HepG2 (cell line): ENCODE measurements at regions not wholly inside any gene's neighbourhood (a gene's known extent, or its start where the extent isn't known, plus 50 kb on each side); places are given as distances from the start of the nearest gene placed in this dataset.
A peak's percentile ranks its signal among the peaks of the same experiment; 100 is the strongest.

Experiments used
- ATAC-seq: fragments of 200-7000 bp; cut with Tn5 transposase; 3 replicates; pipeline ENCODE4 v1.9.1; 2020; ENCODE audit warnings: mild to moderate bottlenecking, moderate library complexity
- BruUV-seq: library from RNA; stranded (reverse); fragments of 400-500 nt; replicated peaks from 2 replicates; lab custom pipeline; 2021; lab: Mats Ljungman, UMichigan
- CTCF ChIA-PET: fragments of 300-600 bp; formaldehyde crosslinking; extraction: SDS; loops from one replicate; lab custom pipeline; 2021; ENCODE audit warnings: low total read pairs, inconsistent platforms, low intra/inter-chr PET ratio; lab: Yijun Ruan, JAX
- POLR2A ChIA-PET: fragments of 350-600 bp; sonication (Branson Sonifier 250); formaldehyde crosslinking; loops from one replicate; lab custom pipeline; 2020; ENCODE audit warnings: antibody characterized with exemption, inconsistent platforms; lab: Yijun Ruan, JAX
- DNase-seq: peaks from one replicate; pipeline ENCODE4 v3.0.0-alpha.2; 2015; ENCODE audit warnings: low spot score
- FAIRE-seq: peaks from 3 replicates; lab custom pipeline; 2011; peaks lifted over from hg19 to GRCh38; lab: Jason Lieb, UNC
- H2AFZ ChIP-seq: one replicate; pipeline ENCODE4 v1.6.1; 2011; ENCODE audit warnings: low read length, inconsistent platforms
- H3K27ac ChIP-seq: fragments of 300-600 bp; 3 replicates; pipeline ENCODE4 v1.8.0; 2011; ENCODE audit warnings: mixed run types, mild to moderate bottlenecking, mixed read lengths, low read length, inconsistent platforms; ENCODE audit not compliant: insufficient read depth; ENCODE audit errors: extremely low read length
- H3K27me3 ChIP-seq, 2 experiments: fragments of 200-600 bp in 1 of 2; 2 replicates in 1 of 2; 3 replicates in 1 of 2; pipeline versions ENCODE4 v1.6.0 to v1.8.0; 2011; ENCODE audit warnings: low read length in 2 of 2, mild to moderate bottlenecking in 2 of 2, moderate library complexity in 2 of 2, inconsistent platforms in 1 of 2; ENCODE audit not compliant: insufficient read depth in 2 of 2, control insufficient read depth in 1 of 2
- H3K36me3 ChIP-seq, 2 experiments: fragments of 200-600 bp in 1 of 2; replicated peaks in 1 of 2; 2 replicates in 1 of 2; 3 replicates in 1 of 2; pipeline versions ENCODE4 v1.5.1 to v1.8.0; 2011; ENCODE audit warnings: low read length in 2 of 2, inconsistent platforms in 1 of 2; ENCODE audit not compliant: insufficient read depth in 2 of 2, control insufficient read depth in 1 of 2
- H3K4me1 ChIP-seq: 2 replicates; pipeline ENCODE4 v1.5.1; 2012; ENCODE audit warnings: low read length, inconsistent platforms; ENCODE audit not compliant: insufficient read depth
- H3K4me2 ChIP-seq: 2 replicates; pipeline ENCODE4 v1.6.0; 2011; ENCODE audit warnings: low read depth, low read length, inconsistent platforms
- H3K4me3 ChIP-seq, 3 experiments: fragments of 200-600 bp in 1 of 3; sonication (generic), shearing (Covaris generic) in 1 of 3; replicated peaks in 1 of 3; 2 replicates each; pipeline ENCODE4 v1.5.1; 2011 to 2016; ENCODE audit warnings: low read length in 3 of 3, inconsistent platforms in 2 of 3, low read depth in 2 of 3, mild to moderate bottlenecking in 2 of 3, control low read depth in 1 of 3, mixed read lengths in 1 of 3; ENCODE audit not compliant: insufficient read depth in 1 of 3
- H3K79me2 ChIP-seq: one replicate; pipeline ENCODE4 v1.6.1; 2011; ENCODE audit warnings: low read length, inconsistent platforms; ENCODE audit not compliant: insufficient read depth
- H3K9ac ChIP-seq: 2 replicates; pipeline ENCODE4 v1.6.0; 2011; ENCODE audit warnings: mild to moderate bottlenecking, low read depth, low read length, inconsistent platforms; ENCODE audit not compliant: insufficient read depth
- H3K9me3 ChIP-seq: 2 replicates; pipeline ENCODE4 v1.5.1; 2012; ENCODE audit warnings: mild to moderate bottlenecking, low read length
- H4K20me1 ChIP-seq: 2 replicates; pipeline ENCODE4 v1.6.0; 2011; ENCODE audit warnings: inconsistent platforms, mild to moderate bottlenecking, low read length, moderate library complexity; ENCODE audit not compliant: insufficient read depth
- MNT ChIP-seq: fragments of 450-650 bp; IDR thresholded peaks from 2 replicates; pipeline ENCODE4 v1.6.1; 2016
- ZNF687 ChIP-seq: sonication (generic); formaldehyde crosslinking; IDR thresholded peaks from 2 replicates; pipeline ENCODE4 v1.5.1; 2020; ENCODE audit warnings: mild to moderate bottlenecking, missing genetic modification reagents, moderate library complexity
- ZNF883 ChIP-seq: sonication (generic); formaldehyde crosslinking; IDR thresholded peaks from 2 replicates; pipeline ENCODE4 v1.5.1; 2020; ENCODE audit warnings: mild to moderate bottlenecking, missing genetic modification reagents; ENCODE audit errors: not compliant biosample characterization
- ZUFSP ChIP-seq: sonication (generic); formaldehyde crosslinking; IDR thresholded peaks from 2 replicates; pipeline ENCODE4 v1.9.0; 2021; ENCODE audit warnings: missing genetic modification reagents, mild to moderate bottlenecking, borderline replicate concordance
- WGBS: methylation state at CpG from one replicate; pipeline ENCODE4 v1.1.6; 2017; ENCODE audit warnings: low lambda C conversion rate; 5-methylcytosine and 5-hydroxymethylcytosine counted together
- in situ Hi-C: cut with HindIII; loops from 2 replicates; pipeline ENCODE4 v1.10.0; 2017; ENCODE audit warnings: low pct_unique_long_range_greater_than_20kb; ENCODE audit not compliant: extremely low pct_ligation_motif_present
- intact Hi-C: fragments of 100-400 bp; cut with micrococcal nuclease; formaldehyde crosslinking; loops from one replicate; pipeline ENCODE4 v1.10.0; 2022; ENCODE audit not compliant: unreplicated experiment

GRCh38 chr14:104446611-104447010 is 133.0 kb upstream of the C14orf180 start:
- no peak for TF ChIP-seq ZNF687
- TF ChIP-seq ZNF883 (CRISPR knock-in tag), result no peak
- TF ChIP-seq MNT, result peak; percentile 39; the same call in 1 of the 2 replicates
- no peak for TF ChIP-seq ZUFSP (CRISPR knock-in tag)
- TF ChIP-seq, all 625 proteins: peak for 1
- DNase-seq, result no peak
- intact Hi-C loops (no loop called here), in situ Hi-C loops (no loop called here)
- no peaks in the 10 kb centered on the region for H3K4me1 ChIP-seq
- POLR2A ChIA-PET, result no interaction called here
- no peak overlapping the region for H3K9ac ChIP-seq
- H2AFZ ChIP-seq, result no peak overlapping the region
- H3K27ac ChIP-seq, result no peak overlapping the region
- H3K4me2 ChIP-seq, result no peak overlapping the region
- FAIRE-seq, result no peak
- H4K20me1 ChIP-seq, result no peaks in the 10 kb centered on the region
- H3K4me3 ChIP-seq, result no peak overlapping the region
- no peaks in the 10 kb centered on the region for H3K79me2 ChIP-seq
- no peak for ATAC-seq
- H3K9me3 ChIP-seq, result peaks cover 14% of the 10 kb centered on the region
- no TSS peak for BruUV-seq
- H3K36me3 ChIP-seq, result no peaks in the 10 kb centered on the region
- CTCF ChIA-PET, result no interaction called here
- peaks cover 3 to 11% of the 10 kb centered on the region in 2 experiments for H3K27me3 ChIP-seq
- 55% methylated on average over 5 of the region's 6 CpGs for WGBS
